Panc1 (cell line): ENCODE measurements at regions not wholly inside any gene's neighbourhood (a gene's known extent, or its start where the extent isn't known, plus 50 kb on each side); places are given as distances from the start of the nearest gene placed in this dataset.

Experiments used
- ATAC-seq: fragments of 200-7000 bp; cut with Tn5 transposase; 2 replicates; pipeline ENCODE4 v1.9.1; 2020; ENCODE audit warnings: mild to moderate bottlenecking, moderate library complexity
- BruUV-seq: library from RNA; stranded (reverse); fragments of 400-500 nt; replicated peaks from 2 replicates; lab custom pipeline; 2021; lab: Mats Ljungman, UMichigan
- CTCF ChIA-PET: fragments of 300-600 bp; sonication (Branson Sonifier 250); formaldehyde crosslinking; loops from one replicate; lab custom pipeline; 2022; ENCODE audit warnings: antibody characterized with exemption; lab: Charles Lee
- POLR2A ChIA-PET: fragments of 300-600 bp; sonication (Branson Sonifier 250); formaldehyde crosslinking; loops from one replicate; lab custom pipeline; 2022; ENCODE audit warnings: antibody characterized with exemption; lab: Charles Lee
- DNase-seq: peaks from one replicate; pipeline ENCODE4 v3.0.0-alpha.2; 2010; ENCODE audit warnings: low read depth, low spot score
- H3K27ac ChIP-seq: 2 replicates; pipeline ENCODE4 v1.5.1; 2011; ENCODE audit warnings: mild to moderate bottlenecking, low read length, inconsistent platforms
- H3K27me3 ChIP-seq: fragments of 200-500 bp; sonication (Bioruptor generic); 2 replicates; pipeline ENCODE4 v1.6.0; 2014; ENCODE audit warnings: low read length, inconsistent platforms; ENCODE audit not compliant: control insufficient read depth, insufficient read depth
- H3K36me3 ChIP-seq: fragments of 200-500 bp; sonication (Bioruptor generic); 2 replicates; pipeline ENCODE4 v1.5.1; 2014; ENCODE audit warnings: inconsistent platforms, mild to moderate bottlenecking, low read length, moderate library complexity; ENCODE audit not compliant: control insufficient read depth, insufficient read depth
- H3K4me1 ChIP-seq: 2 replicates; pipeline ENCODE4 v1.5.1; 2011; ENCODE audit warnings: inconsistent platforms, mild to moderate bottlenecking, low read length, moderate library complexity; ENCODE audit not compliant: control insufficient read depth, insufficient read depth
- H3K4me3 ChIP-seq, 2 experiments: 2 replicates each; pipeline ENCODE4 v1.5.1; 2011 to 2012; ENCODE audit warnings: low read depth in 2 of 2, low read length in 2 of 2, mild to moderate bottlenecking in 2 of 2, inconsistent platforms in 1 of 2, moderate library complexity in 1 of 2
- H3K9me3 ChIP-seq: fragments of 200-500 bp; sonication (Bioruptor generic); 2 replicates; pipeline ENCODE4 v1.5.1; 2014; ENCODE audit warnings: low read depth, mild to moderate bottlenecking, inconsistent platforms, low read length, moderate library complexity; ENCODE audit not compliant: control insufficient read depth, insufficient read depth
- POLR2AphosphoS5 ChIP-seq: IDR thresholded peaks from 2 replicates; pipeline ENCODE4 v1.6.1; 2012; ENCODE audit warnings: mild to moderate bottlenecking, low read depth, low read length, moderate library complexity
- REST ChIP-seq, 2 experiments: IDR thresholded peaks; 2 replicates each; pipeline ENCODE4 v1.6.1; 2011 to 2012; ENCODE audit warnings: low read depth in 2 of 2, control low read depth in 1 of 2, low read length in 1 of 2, mild to moderate bottlenecking in 1 of 2, moderate library complexity in 1 of 2; ENCODE audit not compliant: insufficient read depth in 1 of 2
- SIN3A ChIP-seq: IDR thresholded peaks from 2 replicates; pipeline ENCODE4 v1.6.1; 2012; ENCODE audit warnings: low read depth, mild to moderate bottlenecking, low read length, moderate library complexity, borderline replicate concordance; ENCODE audit not compliant: insufficient read depth
- TCF7L2 ChIP-seq: IDR thresholded peaks from 2 replicates; pipeline ENCODE4 v1.6.1; 2011; ENCODE audit warnings: mild to moderate bottlenecking, low read depth, low read length, inconsistent platforms
- in situ Hi-C: cut with HindIII; loops from 2 replicates; pipeline ENCODE4 v1.10.0; 2016; ENCODE audit warnings: low sequenced_read_pairs, low pct_unique_long_range_greater_than_20kb
- intact Hi-C: fragments of 100-400 bp; cut with micrococcal nuclease; formaldehyde crosslinking; loops from one replicate; pipeline ENCODE4 v1.10.0; 2022; ENCODE audit not compliant: unreplicated experiment
- TF ChIP-seq, protein P1 (sequence below): fragments of 450-650 bp; IDR thresholded peaks from 2 replicates; pipeline ENCODE4 v1.5.1; 2017; ENCODE audit warnings: mild to moderate bottlenecking

GRCh38 chr2:34980689-34981088, 1374.9 kb upstream of the CRIM1 start:
- Histone ChIP-seq H3K27me3 (no peaks in the 10 kb centered on the region), H3K4me1 (no peaks in the 10 kb centered on the region), H3K27ac (no peak overlapping the region), H3K9me3 (peaks cover 4% of the 10 kb centered on the region; the same call in 1 of the 2 replicates), H3K36me3 (no peaks in the 10 kb centered on the region), H3K4me3 (no peak overlapping the region)
- no TSS peak for BruUV-seq
- CTCF ChIA-PET = no interaction called here
- POLR2A ChIA-PET = no interaction called here
- no peak for DNase-seq
- intact Hi-C loops (no loop called here), in situ Hi-C loops (no loop called here)
- ATAC-seq = no peak
- TF ChIP-seq SIN3A (no peak), POLR2AphosphoS5 (no peak), TCF7L2 (no peak), REST (IDR thresholded peaks at IDR 0.05; ENCODE audit: insufficient read depth in 1 of 2, low read depth in 2 of 2, low read length in 1 of 2) (no peak)
- TF ChIP-seq, protein P1, sequence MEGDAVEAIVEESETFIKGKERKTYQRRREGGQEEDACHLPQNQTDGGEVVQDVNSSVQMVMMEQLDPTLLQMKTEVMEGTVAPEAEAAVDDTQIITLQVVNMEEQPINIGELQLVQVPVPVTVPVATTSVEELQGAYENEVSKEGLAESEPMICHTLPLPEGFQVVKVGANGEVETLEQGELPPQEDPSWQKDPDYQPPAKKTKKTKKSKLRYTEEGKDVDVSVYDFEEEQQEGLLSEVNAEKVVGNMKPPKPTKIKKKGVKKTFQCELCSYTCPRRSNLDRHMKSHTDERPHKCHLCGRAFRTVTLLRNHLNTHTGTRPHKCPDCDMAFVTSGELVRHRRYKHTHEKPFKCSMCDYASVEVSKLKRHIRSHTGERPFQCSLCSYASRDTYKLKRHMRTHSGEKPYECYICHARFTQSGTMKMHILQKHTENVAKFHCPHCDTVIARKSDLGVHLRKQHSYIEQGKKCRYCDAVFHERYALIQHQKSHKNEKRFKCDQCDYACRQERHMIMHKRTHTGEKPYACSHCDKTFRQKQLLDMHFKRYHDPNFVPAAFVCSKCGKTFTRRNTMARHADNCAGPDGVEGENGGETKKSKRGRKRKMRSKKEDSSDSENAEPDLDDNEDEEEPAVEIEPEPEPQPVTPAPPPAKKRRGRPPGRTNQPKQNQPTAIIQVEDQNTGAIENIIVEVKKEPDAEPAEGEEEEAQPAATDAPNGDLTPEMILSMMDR = no peak

DNA sequence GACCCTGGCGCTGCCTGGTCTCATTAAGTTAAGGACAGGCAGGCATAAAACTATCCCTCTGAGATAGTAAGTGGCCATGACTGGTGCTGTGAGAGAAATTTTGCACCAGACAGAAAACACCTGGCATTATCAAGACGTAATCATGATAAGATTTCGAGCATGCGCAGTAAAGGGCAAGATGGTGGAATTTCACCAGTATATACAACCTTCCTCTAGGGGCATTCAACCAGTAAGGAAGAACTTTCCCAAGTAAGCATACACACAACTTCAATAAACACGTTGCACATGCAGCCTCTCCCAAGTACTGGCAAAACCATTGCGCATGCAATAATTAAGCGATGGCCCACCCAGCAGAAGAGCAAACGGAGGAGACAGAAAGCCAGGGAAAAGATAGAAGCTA, 1376.4 kb upstream of the CRIM1 start:
- Histone ChIP-seq H3K27ac (no peak overlapping the region), H3K9me3 (peaks cover 4% of the 10 kb centered on the region; the same call in 1 of the 2 replicates), H3K4me1 (no peaks in the 10 kb centered on the region), H3K4me3 (no peak overlapping the region), H3K27me3 (no peaks in the 10 kb centered on the region), H3K36me3 (no peaks in the 10 kb centered on the region)
- DNase-seq (no peak), ATAC-seq (no peak)
- in situ Hi-C loops (no loop called here), intact Hi-C loops (no loop called here)
- no TSS peak for BruUV-seq
- CTCF ChIA-PET = no interaction called here
- POLR2A ChIA-PET = no interaction called here
- TF ChIP-seq TCF7L2 (no peak), REST (IDR thresholded peaks at IDR 0.05; ENCODE audit: insufficient read depth in 1 of 2, low read depth in 2 of 2, low read length in 1 of 2) (no peak), POLR2AphosphoS5 (no peak), SIN3A (no peak)
- TF ChIP-seq, protein P1 = no peak
